SK-N-SH treated with all-trans-retinoic acid at 6 μM for 48 hours (cell line): ENCODE measurements at regions not wholly inside any gene's neighbourhood (a gene's known extent, or its start where the extent isn't known, plus 50 kb on each side); places are given as distances from the start of the nearest gene placed in this dataset.

Experiments used
- ATAC-seq: fragments of 200-7000 bp; cut with Tn5 transposase; 3 replicates; pipeline ENCODE4 v1.9.1; 2020; ENCODE audit warnings: mild to moderate bottlenecking, moderate library complexity
- ARNTL ChIP-seq: fragments of 450-650 bp; formaldehyde crosslinking; IDR thresholded peaks from 2 replicates; pipeline ENCODE4 v1.5.0; 2020; ENCODE audit warnings: low read depth, mild to moderate bottlenecking, moderate library complexity, borderline replicate concordance
- BACH2 ChIP-seq: fragments of 250-450 bp; sonication (Bioruptor Pico); IDR thresholded peaks from 2 replicates; pipeline ENCODE4 v1.9.0; 2021; ENCODE audit warnings: mild to moderate bottlenecking, borderline replicate concordance
- GLIS3 ChIP-seq: fragments of 250-450 bp; sonication (Bioruptor Pico); IDR thresholded peaks from 2 replicates; pipeline ENCODE4 v1.5.0; 2020; ENCODE audit warnings: mild to moderate bottlenecking, moderate library complexity
- ISL1 ChIP-seq: fragments of 250-450 bp; sonication (Bioruptor Pico); IDR thresholded peaks from 2 replicates; pipeline ENCODE4 v2.1.2; 2022; ENCODE audit warnings: mild to moderate bottlenecking, moderate library complexity
- OSR1 ChIP-seq: fragments of 250-450 bp; sonication (Bioruptor Pico); IDR thresholded peaks from 2 replicates; pipeline ENCODE4 v1.8.0; 2022; ENCODE audit warnings: moderate library complexity, mild to moderate bottlenecking, inconsistent platforms
- RARB ChIP-seq: fragments of 250-450 bp; sonication (Bioruptor Pico); IDR thresholded peaks from 2 replicates; pipeline ENCODE4 v1.8.0; 2021; ENCODE audit warnings: mild to moderate bottlenecking, moderate library complexity
- SNAI2 ChIP-seq: fragments of 250-450 bp; sonication (Bioruptor Pico); IDR thresholded peaks from 2 replicates; pipeline ENCODE4 v1.5.0; 2020; ENCODE audit warnings: mild to moderate bottlenecking, moderate library complexity
- TCF4 ChIP-seq: fragments of 250-450 bp; sonication (Bioruptor Pico); IDR thresholded peaks from 2 replicates; pipeline ENCODE4 v1.8.0; 2021; ENCODE audit warnings: mild to moderate bottlenecking, moderate library complexity, borderline replicate concordance
- TOX ChIP-seq: fragments of 250-450 bp; sonication (Bioruptor Pico); IDR thresholded peaks from 2 replicates; pipeline ENCODE4 v1.8.0; 2021; ENCODE audit warnings: mild to moderate bottlenecking, moderate library complexity, borderline replicate concordance
- ZC3H10 ChIP-seq: fragments of 250-450 bp; sonication (Bioruptor Pico); IDR thresholded peaks from 2 replicates; pipeline ENCODE4 v1.5.1; 2021; ENCODE audit warnings: mild to moderate bottlenecking, moderate library complexity
- ZFP30 ChIP-seq: fragments of 450-650 bp; formaldehyde crosslinking; IDR thresholded peaks from 2 replicates; pipeline ENCODE4 v1.5.0; 2022; ENCODE audit warnings: mild to moderate bottlenecking, moderate library complexity
- ZNF70 ChIP-seq: fragments of 450-650 bp; formaldehyde crosslinking; IDR thresholded peaks from 2 replicates; pipeline ENCODE4 v1.5.0; 2020; ENCODE audit warnings: mild to moderate bottlenecking, moderate library complexity
- ZNF8 ChIP-seq: fragments of 450-650 bp; formaldehyde crosslinking; IDR thresholded peaks from 2 replicates; pipeline ENCODE4 v1.5.0; 2020; ENCODE audit warnings: mild to moderate bottlenecking, moderate library complexity
- TF ChIP-seq, protein P1 (sequence below): fragments of 250-450 bp; sonication (Bioruptor Pico); IDR thresholded peaks from 2 replicates; pipeline ENCODE4 v1.5.1; 2020; ENCODE audit warnings: low read depth, mild to moderate bottlenecking, moderate library complexity
- TF ChIP-seq, protein P2 (sequence below): fragments of 250-450 bp; sonication (Bioruptor Pico); IDR thresholded peaks from 2 replicates; pipeline ENCODE4 v1.5.1; 2021; ENCODE audit warnings: mild to moderate bottlenecking, moderate library complexity
- TF ChIP-seq, protein P3 (sequence below): fragments of 250-450 bp; sonication (Bioruptor Pico); IDR thresholded peaks from 2 replicates; pipeline ENCODE4 v1.8.0; 2020; ENCODE audit warnings: mild to moderate bottlenecking, moderate library complexity, borderline replicate concordance
- TF ChIP-seq, protein P4 (sequence below): fragments of 250-450 bp; sonication (Bioruptor Pico); IDR thresholded peaks from 2 replicates; pipeline ENCODE4 v1.8.0; 2021; ENCODE audit warnings: low read depth, mild to moderate bottlenecking, moderate library complexity, borderline replicate concordance
- TF ChIP-seq, protein P5 (sequence below): fragments of 250-450 bp; sonication (Bioruptor Pico); IDR thresholded peaks from 2 replicates; pipeline ENCODE4 v1.5.0; 2020; ENCODE audit warnings: mild to moderate bottlenecking, moderate library complexity

DNA sequence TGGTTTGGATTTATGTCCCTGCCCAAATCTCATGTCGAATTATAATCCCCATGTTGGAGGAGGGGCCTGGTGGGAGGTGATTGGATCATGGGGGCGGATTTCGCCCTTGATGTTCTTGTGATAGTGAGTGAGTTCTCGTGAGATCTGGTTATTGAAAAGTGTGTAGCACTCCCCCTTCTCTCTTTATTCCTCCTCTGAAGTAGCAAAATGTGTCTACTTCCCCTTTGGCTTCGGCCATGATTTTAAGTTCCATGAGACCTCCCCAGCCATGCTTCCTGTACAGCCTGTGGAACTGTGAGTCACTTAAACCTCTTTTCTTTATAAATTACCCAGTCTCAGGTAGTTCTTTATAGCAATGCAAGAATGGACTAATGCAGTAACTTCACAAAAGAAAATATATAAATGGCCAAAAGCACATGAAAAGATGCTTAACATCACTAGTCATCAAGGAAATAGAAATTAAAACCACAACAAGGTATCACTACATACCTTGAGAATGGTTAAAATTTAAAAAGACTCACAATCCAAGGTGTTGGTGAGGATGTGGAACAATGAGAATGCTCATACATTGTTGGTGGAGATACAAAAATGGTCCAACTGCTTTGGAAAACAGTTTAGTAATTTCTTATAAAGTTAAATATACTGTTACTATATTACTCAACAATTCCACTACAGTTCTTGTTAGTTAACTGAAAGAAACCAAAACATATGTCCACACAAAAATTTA, 218.7 kb downstream of the SNX10 start:
- TF ChIP-seq, protein P1, sequence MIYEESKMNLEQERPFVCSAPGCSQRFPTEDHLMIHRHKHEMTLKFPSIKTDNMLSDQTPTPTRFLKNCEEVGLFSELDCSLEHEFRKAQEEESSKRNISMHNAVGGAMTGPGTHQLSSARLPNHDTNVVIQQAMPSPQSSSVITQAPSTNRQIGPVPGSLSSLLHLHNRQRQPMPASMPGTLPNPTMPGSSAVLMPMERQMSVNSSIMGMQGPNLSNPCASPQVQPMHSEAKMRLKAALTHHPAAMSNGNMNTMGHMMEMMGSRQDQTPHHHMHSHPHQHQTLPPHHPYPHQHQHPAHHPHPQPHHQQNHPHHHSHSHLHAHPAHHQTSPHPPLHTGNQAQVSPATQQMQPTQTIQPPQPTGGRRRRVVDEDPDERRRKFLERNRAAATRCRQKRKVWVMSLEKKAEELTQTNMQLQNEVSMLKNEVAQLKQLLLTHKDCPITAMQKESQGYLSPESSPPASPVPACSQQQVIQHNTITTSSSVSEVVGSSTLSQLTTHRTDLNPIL (CRISPR knock-in tag), result no peak
- no peak for TF ChIP-seq BACH2 (CRISPR knock-in tag)
- no peak for ATAC-seq

DNA sequence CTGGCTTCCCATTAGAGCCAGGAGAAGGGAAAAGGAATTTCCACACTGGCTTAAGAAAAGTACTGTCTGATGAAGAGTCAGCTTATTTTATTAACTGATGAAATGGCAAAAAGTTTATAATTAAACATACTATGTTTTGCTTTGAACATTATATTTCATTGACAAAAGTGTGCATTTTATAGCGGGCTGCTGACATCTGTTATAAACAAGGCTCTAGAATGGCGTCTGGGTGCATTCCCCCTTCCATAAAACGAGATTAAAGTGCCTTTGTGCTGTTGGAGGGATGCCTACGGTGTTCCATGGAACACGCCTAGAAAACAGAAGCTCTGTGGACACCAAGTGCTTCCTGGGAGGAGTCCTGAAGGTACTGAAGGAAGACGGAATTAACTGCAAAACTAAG, 220.2 kb downstream of the SNX10 start:
- TF ChIP-seq TOX (CRISPR knock-in tag) (no peak), SNAI2 (CRISPR knock-in tag) (no peak), ZNF8 (CRISPR knock-in tag) (no peak), GLIS3 (CRISPR knock-in tag) (no peak), ISL1 (no peak), BACH2 (CRISPR knock-in tag) (no peak), TCF4 (CRISPR knock-in tag) (no peak), ZFP30 (CRISPR knock-in tag) (no peak), ARNTL (CRISPR knock-in tag) (no peak)
- TF ChIP-seq, protein P2, sequence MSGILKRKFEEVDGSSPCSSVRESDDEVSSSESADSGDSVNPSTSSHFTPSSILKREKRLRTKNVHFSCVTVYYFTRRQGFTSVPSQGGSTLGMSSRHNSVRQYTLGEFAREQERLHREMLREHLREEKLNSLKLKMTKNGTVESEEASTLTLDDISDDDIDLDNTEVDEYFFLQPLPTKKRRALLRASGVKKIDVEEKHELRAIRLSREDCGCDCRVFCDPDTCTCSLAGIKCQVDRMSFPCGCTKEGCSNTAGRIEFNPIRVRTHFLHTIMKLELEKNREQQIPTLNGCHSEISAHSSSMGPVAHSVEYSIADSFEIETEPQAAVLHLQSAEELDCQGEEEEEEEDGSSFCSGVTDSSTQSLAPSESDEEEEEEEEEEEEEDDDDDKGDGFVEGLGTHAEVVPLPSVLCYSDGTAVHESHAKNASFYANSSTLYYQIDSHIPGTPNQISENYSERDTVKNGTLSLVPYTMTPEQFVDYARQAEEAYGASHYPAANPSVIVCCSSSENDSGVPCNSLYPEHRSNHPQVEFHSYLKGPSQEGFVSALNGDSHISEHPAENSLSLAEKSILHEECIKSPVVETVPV (CRISPR knock-in tag), result no peak
- TF ChIP-seq, protein P3, sequence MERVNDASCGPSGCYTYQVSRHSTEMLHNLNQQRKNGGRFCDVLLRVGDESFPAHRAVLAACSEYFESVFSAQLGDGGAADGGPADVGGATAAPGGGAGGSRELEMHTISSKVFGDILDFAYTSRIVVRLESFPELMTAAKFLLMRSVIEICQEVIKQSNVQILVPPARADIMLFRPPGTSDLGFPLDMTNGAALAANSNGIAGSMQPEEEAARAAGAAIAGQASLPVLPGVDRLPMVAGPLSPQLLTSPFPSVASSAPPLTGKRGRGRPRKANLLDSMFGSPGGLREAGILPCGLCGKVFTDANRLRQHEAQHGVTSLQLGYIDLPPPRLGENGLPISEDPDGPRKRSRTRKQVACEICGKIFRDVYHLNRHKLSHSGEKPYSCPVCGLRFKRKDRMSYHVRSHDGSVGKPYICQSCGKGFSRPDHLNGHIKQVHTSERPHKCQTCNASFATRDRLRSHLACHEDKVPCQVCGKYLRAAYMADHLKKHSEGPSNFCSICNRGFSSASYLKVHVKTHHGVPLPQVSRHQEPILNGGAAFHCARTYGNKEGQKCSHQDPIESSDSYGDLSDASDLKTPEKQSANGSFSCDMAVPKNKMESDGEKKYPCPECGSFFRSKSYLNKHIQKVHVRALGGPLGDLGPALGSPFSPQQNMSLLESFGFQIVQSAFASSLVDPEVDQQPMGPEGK (CRISPR knock-in tag), result no peak
- no peak for ATAC-seq

DNA sequence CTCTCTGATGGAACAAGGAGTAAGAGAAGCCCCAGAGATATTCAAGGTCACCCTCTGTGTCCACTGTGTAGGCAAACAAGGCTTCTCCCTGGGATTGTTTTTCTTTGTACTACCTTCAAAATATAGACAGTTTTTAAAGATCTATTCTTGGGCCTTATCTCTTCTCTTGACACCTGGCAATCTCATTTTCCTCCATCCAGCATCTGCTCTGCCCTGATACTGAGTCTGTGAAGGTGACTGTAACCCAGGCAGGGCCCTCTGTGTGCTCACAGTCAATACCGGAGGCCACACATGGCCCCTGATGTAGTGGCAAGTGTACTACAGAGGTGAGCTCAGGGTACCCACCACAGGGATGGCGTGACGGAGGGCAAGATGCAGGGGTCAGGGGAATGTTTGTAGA, 221.1 kb downstream of the SNX10 start:
- TF ChIP-seq OSR1 (CRISPR knock-in tag) (no peak), ZNF8 (CRISPR knock-in tag) (no peak), GLIS3 (CRISPR knock-in tag) (no peak), ARNTL (CRISPR knock-in tag) (no peak), TOX (CRISPR knock-in tag) (no peak), SNAI2 (CRISPR knock-in tag) (no peak), ZNF70 (CRISPR knock-in tag) (no peak), RARB (CRISPR knock-in tag) (no peak), ZC3H10 (no peak)
- TF ChIP-seq, protein P3 (CRISPR knock-in tag), result no peak
- TF ChIP-seq, protein P4, sequence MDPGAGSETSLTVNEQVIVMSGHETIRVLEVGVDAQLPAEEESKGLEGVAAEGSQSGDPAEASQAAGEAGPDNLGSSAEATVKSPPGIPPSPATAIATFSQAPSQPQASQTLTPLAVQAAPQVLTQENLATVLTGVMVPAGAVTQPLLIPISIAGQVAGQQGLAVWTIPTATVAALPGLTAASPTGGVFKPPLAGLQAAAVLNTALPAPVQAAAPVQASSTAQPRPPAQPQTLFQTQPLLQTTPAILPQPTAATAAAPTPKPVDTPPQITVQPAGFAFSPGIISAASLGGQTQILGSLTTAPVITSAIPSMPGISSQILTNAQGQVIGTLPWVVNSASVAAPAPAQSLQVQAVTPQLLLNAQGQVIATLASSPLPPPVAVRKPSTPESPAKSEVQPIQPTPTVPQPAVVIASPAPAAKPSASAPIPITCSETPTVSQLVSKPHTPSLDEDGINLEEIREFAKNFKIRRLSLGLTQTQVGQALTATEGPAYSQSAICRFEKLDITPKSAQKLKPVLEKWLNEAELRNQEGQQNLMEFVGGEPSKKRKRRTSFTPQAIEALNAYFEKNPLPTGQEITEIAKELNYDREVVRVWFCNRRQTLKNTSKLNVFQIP, result no peak
- TF ChIP-seq, protein P5, sequence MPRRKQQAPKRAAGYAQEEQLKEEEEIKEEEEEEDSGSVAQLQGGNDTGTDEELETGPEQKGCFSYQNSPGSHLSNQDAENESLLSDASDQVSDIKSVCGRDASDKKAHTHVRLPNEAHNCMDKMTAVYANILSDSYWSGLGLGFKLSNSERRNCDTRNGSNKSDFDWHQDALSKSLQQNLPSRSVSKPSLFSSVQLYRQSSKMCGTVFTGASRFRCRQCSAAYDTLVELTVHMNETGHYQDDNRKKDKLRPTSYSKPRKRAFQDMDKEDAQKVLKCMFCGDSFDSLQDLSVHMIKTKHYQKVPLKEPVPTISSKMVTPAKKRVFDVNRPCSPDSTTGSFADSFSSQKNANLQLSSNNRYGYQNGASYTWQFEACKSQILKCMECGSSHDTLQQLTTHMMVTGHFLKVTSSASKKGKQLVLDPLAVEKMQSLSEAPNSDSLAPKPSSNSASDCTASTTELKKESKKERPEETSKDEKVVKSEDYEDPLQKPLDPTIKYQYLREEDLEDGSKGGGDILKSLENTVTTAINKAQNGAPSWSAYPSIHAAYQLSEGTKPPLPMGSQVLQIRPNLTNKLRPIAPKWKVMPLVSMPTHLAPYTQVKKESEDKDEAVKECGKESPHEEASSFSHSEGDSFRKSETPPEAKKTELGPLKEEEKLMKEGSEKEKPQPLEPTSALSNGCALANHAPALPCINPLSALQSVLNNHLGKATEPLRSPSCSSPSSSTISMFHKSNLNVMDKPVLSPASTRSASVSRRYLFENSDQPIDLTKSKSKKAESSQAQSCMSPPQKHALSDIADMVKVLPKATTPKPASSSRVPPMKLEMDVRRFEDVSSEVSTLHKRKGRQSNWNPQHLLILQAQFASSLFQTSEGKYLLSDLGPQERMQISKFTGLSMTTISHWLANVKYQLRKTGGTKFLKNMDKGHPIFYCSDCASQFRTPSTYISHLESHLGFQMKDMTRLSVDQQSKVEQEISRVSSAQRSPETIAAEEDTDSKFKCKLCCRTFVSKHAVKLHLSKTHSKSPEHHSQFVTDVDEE, result no peak
- no peak for ATAC-seq
